Common myeloid progenitor, CD34-positive (primary cell): ENCODE measurements at regions not wholly inside any gene's neighbourhood (a gene's known extent, or its start where the extent isn't known, plus 50 kb on each side); places are given as distances from the start of the nearest gene placed in this dataset.

Source experiments
- CTCF ChIA-PET: fragments of 350-600 bp; sonication (Branson Sonifier 250); formaldehyde crosslinking; loops from one replicate; lab custom pipeline; 2021; ENCODE audit warnings: antibody characterized with exemption; lab: Charles Lee
- POLR2A ChIA-PET: fragments of 350-600 bp; sonication (Branson Sonifier 250); formaldehyde crosslinking; loops from one replicate; lab custom pipeline; 2021; ENCODE audit warnings: antibody characterized with exemption; lab: Charles Lee
- DNase-seq, 3 donors: peaks; one replicate each; pipeline versions ENCODE4 v3.0.0 to v3.0.0-alpha.2; 2013
- H3K27ac ChIP-seq, 2 experiments: 1 replicate in 1 of 2; 2 replicates in 1 of 2; pipeline ENCODE4 v1.7.0; 2013; ENCODE audit warnings: inconsistent platforms in 2 of 2, low read length in 2 of 2, mild to moderate bottlenecking in 2 of 2, low read depth in 1 of 2, moderate library complexity in 1 of 2; ENCODE audit not compliant: severe bottlenecking in 2 of 2, insufficient read depth in 1 of 2, poor library complexity in 1 of 2
- H3K27me3 ChIP-seq, 5 experiments: replicated peaks in 2 of 5; 1 replicate in 3 of 5; 2 replicates in 2 of 5; pipeline versions ENCODE4 v1.6.1 to v1.7.0; 2013; ENCODE audit warnings: low read length in 4 of 5, mild to moderate bottlenecking in 2 of 5, moderate library complexity in 2 of 5, inconsistent platforms in 1 of 5; ENCODE audit not compliant: insufficient read depth in 5 of 5, control insufficient read depth in 4 of 5
- H3K36me3 ChIP-seq, 4 experiments: 1 replicate in 2 of 4; 2 replicates in 2 of 4; pipeline versions ENCODE4 v1.6.1 to v1.7.0; 2013; ENCODE audit warnings: low read length in 3 of 4, control low read depth in 1 of 4, mild to moderate bottlenecking in 1 of 4; ENCODE audit not compliant: control insufficient read depth in 4 of 4, insufficient read depth in 4 of 4
- H3K4me1 ChIP-seq, 4 experiments: 1 replicate in 3 of 4; 2 replicates in 1 of 4; pipeline versions ENCODE4 v1.6.1 to v1.7.1; 2013; ENCODE audit warnings: low read length in 3 of 4, mild to moderate bottlenecking in 3 of 4, control low read depth in 1 of 4, inconsistent platforms in 1 of 4, moderate library complexity in 1 of 4; ENCODE audit not compliant: control insufficient read depth in 4 of 4, insufficient read depth in 4 of 4; ENCODE audit errors: control extremely low read depth in 1 of 4
- H3K4me3 ChIP-seq, 7 experiments: 1 replicate in 4 of 7; 2 replicates in 3 of 7; pipeline versions ENCODE4 v1.5.1 to v1.7.0; 2013; ENCODE audit warnings: mild to moderate bottlenecking in 7 of 7, low read length in 6 of 7, moderate library complexity in 6 of 7, inconsistent platforms in 2 of 7, low read depth in 2 of 7, control low read depth in 1 of 7; ENCODE audit not compliant: insufficient read depth in 4 of 7, control insufficient read depth in 1 of 7; ENCODE audit errors: extremely low read depth in 1 of 7
- H3K9me3 ChIP-seq, 5 experiments: 1 replicate in 4 of 5; 2 replicates in 1 of 5; pipeline versions ENCODE4 v1.6.1 to v1.7.1; 2013; ENCODE audit warnings: low read length in 4 of 5, mild to moderate bottlenecking in 2 of 5, inconsistent platforms in 1 of 5, low read depth in 1 of 5, moderate library complexity in 1 of 5; ENCODE audit not compliant: control insufficient read depth in 4 of 5, insufficient read depth in 2 of 5; ENCODE audit errors: control extremely low read depth in 1 of 5
- WGBS: methylation state at CpG from one replicate; pipeline ENCODE4 v1.1.5; 2013; ENCODE audit not compliant: insufficient coverage; 5-methylcytosine and 5-hydroxymethylcytosine counted together

GRCh38 chr10:21090609-21091082 is 193.5 kb upstream of the NEBL start:
- H3K4me1 ChIP-seq: no peaks in the 10 kb centered on the region
- no peak for DNase-seq
- no peaks in the 10 kb centered on the region for H3K36me3 ChIP-seq
- POLR2A ChIA-PET: no interaction called here
- no peak overlapping the region for H3K27ac ChIP-seq
- peaks cover 0 to 2% (median 0%) of the 10 kb centered on the region in 5 experiments for H3K27me3 ChIP-seq
- 70% methylated on average over 5 of the region's 6 CpGs for WGBS
- CTCF ChIA-PET: no interaction called here
- no peaks in the 10 kb centered on the region for H3K9me3 ChIP-seq
- no peak overlapping the region for H3K4me3 ChIP-seq

- DNase-seq: no peak
- Histone ChIP-seq H3K4me3 (no peak overlapping the region), H3K27me3 (peaks cover 0 to 2% (median 0%) of the 10 kb centered on the region in 5 experiments), H3K27ac (no peak overlapping the region), H3K4me1 (no peaks in the 10 kb centered on the region), H3K36me3 (no peaks in the 10 kb centered on the region), H3K9me3 (no peaks in the 10 kb centered on the region)
- WGBS: 100% methylated on average over 1 of the region's 4 CpGs
- ChIA-PET POLR2A (no interaction called here), CTCF (no interaction called here)
Measured at GRCh38 chr10:21087476-21087875, 190.4 kb upstream of the NEBL start.

GRCh38 chr10:21084700-21085099 is 187.6 kb upstream of the NEBL start:
- 94% methylated on average over 4 of the region's 5 CpGs for WGBS
- DNase-seq: no peak
- Histone ChIP-seq H3K4me3 (no peak overlapping the region), H3K36me3 (no peaks in the 10 kb centered on the region), H3K4me1 (no peaks in the 10 kb centered on the region), H3K27ac (no peak overlapping the region), H3K9me3 (no peaks in the 10 kb centered on the region), H3K27me3 (peaks cover 0 to 2% (median 0%) of the 10 kb centered on the region in 5 experiments)
- CTCF ChIA-PET: interaction anchor here (1.4 kb wide), 1 partner anchor 9 kb away, joined by 3 read pairs; no protein-coding TSS in a partner anchor
- POLR2A ChIA-PET: no interaction called here

GRCh38 chr10:21083861-21084260 is 186.8 kb upstream of the NEBL start:
- no peak overlapping the region for H3K27ac ChIP-seq
- 100% methylated on average over 1 of the region's 3 CpGs for WGBS

GRCh38 chr10:21082206-21082605 is 185.1 kb upstream of the NEBL start:
- CTCF ChIA-PET: no interaction called here
- Histone ChIP-seq H3K27ac (no peak overlapping the region), H3K9me3 (no peaks in the 10 kb centered on the region), H3K4me1 (no peaks in the 10 kb centered on the region), H3K36me3 (no peaks in the 10 kb centered on the region), H3K27me3 (peaks cover 0 to 3% (median 0%) of the 10 kb centered on the region in 5 experiments), H3K4me3 (no peak overlapping the region)
- POLR2A ChIA-PET: no interaction called here
- DNase-seq: no peak

More at GRCh38 chr10:21083861-21084260, 186.8 kb upstream of the NEBL start:
- no peak overlapping the region for H3K4me3 ChIP-seq
- no peaks in the 10 kb centered on the region for H3K36me3 ChIP-seq
- no peak for DNase-seq
- ChIA-PET CTCF (no interaction called here), POLR2A (no interaction called here)
- H3K9me3 ChIP-seq: no peaks in the 10 kb centered on the region
- H3K27me3 ChIP-seq: peaks cover 0 to 1% (median 0%) of the 10 kb centered on the region in 5 experiments
- no peaks in the 10 kb centered on the region for H3K4me1 ChIP-seq

GRCh38 chr10:21080261-21080660 is 183.2 kb upstream of the NEBL start:
- CTCF ChIA-PET: interaction anchor here (1.1 to 3.7 kb wide), 2 partner anchors 190 to 198 kb away, joined by 3 to 36 read pairs; no protein-coding TSS in a partner anchor
- DNase-seq: no peak
- Histone ChIP-seq H3K4me3 (no peak overlapping the region), H3K27ac (no peak overlapping the region), H3K27me3 (peaks cover 0 to 3% (median 0%) of the 10 kb centered on the region in 5 experiments), H3K9me3 (no peaks in the 10 kb centered on the region), H3K36me3 (no peaks in the 10 kb centered on the region), H3K4me1 (no peaks in the 10 kb centered on the region)
- no CpG with 5 or more reads among the region's 2 CpGs for WGBS
- POLR2A ChIA-PET: no interaction called here

GRCh38 chr10:21079330-21079658 is 182.2 kb upstream of the NEBL start:
- Histone ChIP-seq H3K4me1 (no peaks in the 10 kb centered on the region), H3K36me3 (no peaks in the 10 kb centered on the region), H3K27me3 (peaks cover 0 to 3% (median 0%) of the 10 kb centered on the region in 5 experiments), H3K27ac (no peak overlapping the region), H3K9me3 (no peaks in the 10 kb centered on the region), H3K4me3 (no peak overlapping the region)
- CTCF ChIA-PET: interaction anchor here (0.9 to 3.7 kb wide), 4 partner anchors 10 to 191 kb away, joined by 3 to 36 read pairs (median 4); no protein-coding TSS in a partner anchor
- no peak for DNase-seq
- POLR2A ChIA-PET: no interaction called here
